SU-DHL-6 (cell line): ENCODE measurements at regions not wholly inside any gene's neighbourhood (a gene's known extent, or its start where the extent isn't known, plus 50 kb on each side); places are given as distances from the start of the nearest gene placed in this dataset.

ENCODE experiments used
- EZH2phosphoT487 ChIP-seq: fragments of 200-600 bp; sonication (generic), shearing (Covaris generic); conservative IDR thresholded peaks from 2 replicates; pipeline ENCODE4 v1.6.1; 2018; ENCODE audit warnings: mild to moderate bottlenecking, antibody characterized with exemption, low read length, moderate library complexity, mixed read lengths
- TF ChIP-seq, protein P1 (sequence below): fragments of 200-600 bp; sonication (generic); IDR thresholded peaks from one replicate; pipeline ENCODE4 v1.5.1; 2017; ENCODE audit warnings: antibody characterized with exemption, mild to moderate bottlenecking, low read length, moderate library complexity; ENCODE audit not compliant: insufficient read depth, poor library complexity, severe bottlenecking

DNA sequence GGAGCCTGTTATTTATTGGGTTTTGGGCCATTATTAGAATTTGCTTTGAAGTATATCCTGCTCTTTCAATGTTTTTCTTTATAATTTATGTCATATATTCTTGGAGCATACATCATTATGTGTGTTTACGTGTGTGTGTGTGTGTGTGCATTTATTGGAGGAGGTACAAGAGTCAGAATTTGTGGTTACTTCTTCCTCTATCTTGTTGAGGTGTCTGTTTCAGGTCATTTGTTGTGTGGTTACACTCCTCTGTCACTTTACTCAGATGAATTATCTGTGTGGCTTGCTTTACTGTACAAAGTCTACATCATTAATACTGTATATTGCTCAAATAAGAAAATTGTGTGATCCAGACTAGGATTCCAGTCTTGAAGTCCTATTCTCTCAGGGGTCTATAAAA lies 1957.4 kb upstream of the TENM3 start:
- TF ChIP-seq, protein P1, sequence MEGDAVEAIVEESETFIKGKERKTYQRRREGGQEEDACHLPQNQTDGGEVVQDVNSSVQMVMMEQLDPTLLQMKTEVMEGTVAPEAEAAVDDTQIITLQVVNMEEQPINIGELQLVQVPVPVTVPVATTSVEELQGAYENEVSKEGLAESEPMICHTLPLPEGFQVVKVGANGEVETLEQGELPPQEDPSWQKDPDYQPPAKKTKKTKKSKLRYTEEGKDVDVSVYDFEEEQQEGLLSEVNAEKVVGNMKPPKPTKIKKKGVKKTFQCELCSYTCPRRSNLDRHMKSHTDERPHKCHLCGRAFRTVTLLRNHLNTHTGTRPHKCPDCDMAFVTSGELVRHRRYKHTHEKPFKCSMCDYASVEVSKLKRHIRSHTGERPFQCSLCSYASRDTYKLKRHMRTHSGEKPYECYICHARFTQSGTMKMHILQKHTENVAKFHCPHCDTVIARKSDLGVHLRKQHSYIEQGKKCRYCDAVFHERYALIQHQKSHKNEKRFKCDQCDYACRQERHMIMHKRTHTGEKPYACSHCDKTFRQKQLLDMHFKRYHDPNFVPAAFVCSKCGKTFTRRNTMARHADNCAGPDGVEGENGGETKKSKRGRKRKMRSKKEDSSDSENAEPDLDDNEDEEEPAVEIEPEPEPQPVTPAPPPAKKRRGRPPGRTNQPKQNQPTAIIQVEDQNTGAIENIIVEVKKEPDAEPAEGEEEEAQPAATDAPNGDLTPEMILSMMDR, result no peak
- no peak for TF ChIP-seq EZH2phosphoT487
